Calu3 (cell line): ENCODE measurements at regions not wholly inside any gene's neighbourhood (a gene's known extent, or its start where the extent isn't known, plus 50 kb on each side); places are given as distances from the start of the nearest gene placed in this dataset.

Experiments used
- BruUV-seq: library from RNA; stranded (reverse); fragments of 400-500 nt; replicated peaks from 2 replicates; lab custom pipeline; 2021; lab: Mats Ljungman, UMichigan
- CTCF ChIA-PET: fragments of 300-600 bp; sonication (Branson Sonifier 250); formaldehyde crosslinking; loops from one replicate; lab custom pipeline; 2022; ENCODE audit warnings: antibody characterized with exemption; lab: Charles Lee
- DNase-seq: peaks from one replicate; pipeline ENCODE4 v3.0.0; 2022
- H3K27ac Mint-ChIP-seq: one replicate; pipeline ENCODE4 v1.8.0; 2022; ENCODE audit warnings: mixed read lengths; ENCODE audit not compliant: unreplicated experiment
- H3K27me3 Mint-ChIP-seq: one replicate; pipeline ENCODE4 v1.8.0; 2022; ENCODE audit warnings: mixed read lengths; ENCODE audit not compliant: unreplicated experiment
- H3K36me3 Mint-ChIP-seq: one replicate; pipeline ENCODE4 v1.8.0; 2022; ENCODE audit warnings: mild to moderate bottlenecking, moderate library complexity, mixed read lengths; ENCODE audit not compliant: insufficient read depth, unreplicated experiment
- H3K4me1 Mint-ChIP-seq: one replicate; pipeline ENCODE4 v1.8.0; 2022; ENCODE audit warnings: mild to moderate bottlenecking, low read depth, mixed read lengths; ENCODE audit not compliant: unreplicated experiment
- H3K4me3 Mint-ChIP-seq: one replicate; pipeline ENCODE4 v1.8.0; 2022; ENCODE audit warnings: mild to moderate bottlenecking, low read depth, moderate library complexity, mixed read lengths; ENCODE audit not compliant: unreplicated experiment
- H3K9me3 Mint-ChIP-seq: one replicate; pipeline ENCODE4 v1.8.0; 2022; ENCODE audit warnings: low read depth, mixed read lengths; ENCODE audit not compliant: unreplicated experiment
- CTCF ChIP-seq: fragments of 200-600 bp; IDR thresholded peaks from one replicate; pipeline ENCODE4 v1.8.0; 2022; ENCODE audit warnings: antibody characterized with exemption; ENCODE audit not compliant: unreplicated experiment
- intact Hi-C: fragments of 100-400 bp; cut with micrococcal nuclease; formaldehyde crosslinking; loops from one replicate; pipeline ENCODE4 v1.10.0; 2022; ENCODE audit not compliant: unreplicated experiment

GRCh38 chr2:82001614-82002013 is 1697.1 kb upstream of the LRRTM1 start:
- no peak overlapping the region for H3K27ac Mint-ChIP-seq
- intact Hi-C loops = no loop called here
- CTCF ChIA-PET = no interaction called here
- H3K9me3 Mint-ChIP-seq = peaks cover 6% of the 10 kb centered on the region
- H3K36me3 Mint-ChIP-seq = no peaks in the 10 kb centered on the region
- DNase-seq = no peak
- BruUV-seq = no TSS peak
- H3K27me3 Mint-ChIP-seq = no peaks in the 10 kb centered on the region
- no peaks in the 10 kb centered on the region for H3K4me1 Mint-ChIP-seq
- no peak for TF ChIP-seq CTCF
- H3K4me3 Mint-ChIP-seq = no peak overlapping the region

GRCh38 chr2:82000606-82001005 is 1696.1 kb upstream of the LRRTM1 start:
- no TSS peak for BruUV-seq
- CTCF ChIA-PET = no interaction called here
- peaks cover 4% of the 10 kb centered on the region for H3K9me3 Mint-ChIP-seq
- no peaks in the 10 kb centered on the region for H3K36me3 Mint-ChIP-seq
- DNase-seq = no peak
- H3K27me3 Mint-ChIP-seq = no peaks in the 10 kb centered on the region
- no peak for TF ChIP-seq CTCF
- H3K4me3 Mint-ChIP-seq = no peak overlapping the region
- intact Hi-C loops = no loop called here
- H3K4me1 Mint-ChIP-seq = no peaks in the 10 kb centered on the region
- no peak overlapping the region for H3K27ac Mint-ChIP-seq

GRCh38 chr2:81996332-81996731 is 1691.8 kb upstream of the LRRTM1 start:
- H3K27ac Mint-ChIP-seq = no peak overlapping the region
- no peaks in the 10 kb centered on the region for H3K36me3 Mint-ChIP-seq
- intact Hi-C loops = no loop called here
- no peaks in the 10 kb centered on the region for H3K9me3 Mint-ChIP-seq
- BruUV-seq = no TSS peak
- no peak overlapping the region for H3K4me3 Mint-ChIP-seq
- CTCF ChIA-PET = no interaction called here
- H3K27me3 Mint-ChIP-seq = no peaks in the 10 kb centered on the region
- TF ChIP-seq CTCF = no peak
- no peak for DNase-seq
- no peaks in the 10 kb centered on the region for H3K4me1 Mint-ChIP-seq

GRCh38 chr2:81991282-81991681 is 1686.7 kb upstream of the LRRTM1 start:
- no peaks in the 10 kb centered on the region for H3K9me3 Mint-ChIP-seq
- H3K4me1 Mint-ChIP-seq = no peaks in the 10 kb centered on the region
- H3K36me3 Mint-ChIP-seq = no peaks in the 10 kb centered on the region
- no peak overlapping the region for H3K4me3 Mint-ChIP-seq
- CTCF ChIA-PET = no interaction called here
- no peak overlapping the region for H3K27ac Mint-ChIP-seq
- no peaks in the 10 kb centered on the region for H3K27me3 Mint-ChIP-seq
- intact Hi-C loops = no loop called here
- TF ChIP-seq CTCF = no peak
- no TSS peak for BruUV-seq
- no peak for DNase-seq
